NCI-H526 treated with DMSO at 0.1 percent for 48 hours (cell line): ENCODE measurements at regions not wholly inside any gene's neighbourhood (a gene's known extent, or its start where the extent isn't known, plus 50 kb on each side); places are given as distances from the start of the nearest gene placed in this dataset.
A peak's percentile ranks its signal among the peaks of the same experiment; 100 is the strongest.
"Not testable (repeated sequence)": the region's sequence is repeated elsewhere in the genome, so short reads cannot be mapped to it uniquely, and the experiment has no call there.

Source experiments
- DNase-seq: peaks from one replicate; lab custom pipeline; 2025; lab: John Stamatoyannopoulos, UW

GRCh38 chr4:83921124-83921523 lies 385.2 kb downstream of the GPAT3 start:
- no peak for DNase-seq

GRCh38 chr4:83920375-83920774 lies 384.5 kb downstream of the GPAT3 start:
- no peak for DNase-seq

GRCh38 chr4:83917572-83917971 lies 381.7 kb downstream of the GPAT3 start:
- no peak for DNase-seq

DNA sequence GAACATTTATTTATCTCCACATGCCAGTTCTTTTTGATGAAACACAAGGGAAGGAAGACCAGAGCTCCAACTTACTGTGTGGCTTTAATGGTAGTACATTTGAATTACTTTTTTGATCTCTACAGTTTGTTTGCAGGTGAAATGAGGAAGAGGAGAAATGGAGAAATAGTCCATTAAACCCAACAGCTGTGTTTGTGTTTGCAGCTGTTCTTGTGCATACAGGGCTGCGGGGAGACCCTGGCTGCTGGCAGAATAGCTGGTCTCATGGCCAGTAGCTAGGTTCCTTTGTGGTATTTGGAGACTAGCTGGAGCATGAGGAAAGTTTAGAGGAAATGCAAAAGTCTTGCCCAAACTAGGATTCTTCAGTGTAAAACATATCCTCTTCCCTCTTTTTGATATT lies 374.8 kb downstream of the GPAT3 start:
- no peak for DNase-seq

DNA sequence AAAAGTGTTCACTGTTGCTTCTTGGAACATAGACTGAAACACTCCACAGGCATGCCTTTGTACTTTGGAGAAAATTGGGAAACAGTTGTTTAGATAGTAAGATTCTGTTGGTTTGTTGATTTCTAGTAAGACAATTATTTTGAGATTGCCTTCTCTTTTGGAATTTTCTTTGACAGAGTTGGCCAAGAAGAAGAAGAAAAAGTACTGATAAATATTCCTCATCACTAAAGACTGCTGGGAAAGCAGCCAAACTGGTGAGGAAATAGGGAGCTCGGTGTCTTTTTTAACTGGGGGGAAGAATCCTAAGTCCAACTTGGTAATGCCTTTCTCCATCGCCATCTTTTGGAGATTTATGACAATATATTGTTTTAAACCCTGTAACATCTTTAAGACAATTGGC lies 370.7 kb downstream of the GPAT3 start:
- no peak for DNase-seq

- no peak for DNase-seq
These were observed 370.0 kb downstream of the GPAT3 start for GRCh38 chr4:83905952-83906351.

- DNase-seq, result not testable (repeated sequence)
These were observed 367.8 kb downstream of the GPAT3 start for GRCh38 chr4:83903740-83904139.

GRCh38 chr4:83894831-83895230 lies 358.9 kb downstream of the GPAT3 start:
- DNase-seq, result no peak

DNA sequence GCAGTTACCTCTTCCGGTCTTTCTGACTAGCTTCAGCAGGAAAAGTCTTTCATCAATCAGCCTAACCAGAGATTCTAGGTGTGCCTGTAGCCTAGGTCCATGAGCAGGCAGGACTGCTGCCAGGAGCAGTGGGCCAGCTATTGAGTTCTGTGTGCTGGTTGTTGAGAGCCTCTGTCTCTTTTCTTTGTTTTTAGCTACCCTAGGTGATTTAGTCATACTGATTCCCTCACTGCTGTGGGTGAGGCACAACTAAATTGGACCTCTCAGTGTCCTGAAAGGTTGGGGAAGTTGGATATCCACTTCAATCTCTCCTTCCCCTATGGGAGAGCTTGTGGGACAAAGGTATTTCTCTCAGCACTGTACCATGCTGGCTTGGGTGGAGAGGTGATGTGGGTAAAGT lies 354.9 kb downstream of the GPAT3 start:
- DNase-seq, result no peak

GRCh38 chr4:83890231-83890630 lies 354.3 kb downstream of the GPAT3 start:
- DNase-seq, result no peak

GRCh38 chr4:83889802-83890201 lies 353.9 kb downstream of the GPAT3 start:
- DNase-seq, result no peak

GRCh38 chr4:83885256-83886182 lies 349.6 kb downstream of the GPAT3 start:
- no peak for DNase-seq

GRCh38 chr4:83876047-83876446 lies 340.1 kb downstream of the GPAT3 start:
- DNase-seq, result no peak

DNA sequence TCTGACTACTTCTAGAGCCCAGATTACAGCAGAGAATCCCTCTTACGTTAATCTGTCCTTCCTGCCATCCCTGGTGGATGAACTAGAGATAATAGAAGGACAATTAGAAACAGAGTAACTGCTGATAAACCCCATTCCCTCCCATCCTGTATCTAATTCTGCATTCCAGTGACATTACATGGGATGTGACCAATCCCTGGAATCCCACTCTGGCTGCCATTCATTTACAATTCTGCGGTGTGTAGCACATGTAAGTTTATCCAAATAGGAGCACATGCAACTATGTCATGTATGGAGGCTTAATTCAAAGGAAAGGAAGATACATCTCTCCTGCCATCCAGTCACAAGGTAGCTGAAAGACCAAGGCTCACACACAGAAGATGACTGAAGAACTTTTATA lies 339.5 kb downstream of the GPAT3 start:
- no peak for DNase-seq

DNA sequence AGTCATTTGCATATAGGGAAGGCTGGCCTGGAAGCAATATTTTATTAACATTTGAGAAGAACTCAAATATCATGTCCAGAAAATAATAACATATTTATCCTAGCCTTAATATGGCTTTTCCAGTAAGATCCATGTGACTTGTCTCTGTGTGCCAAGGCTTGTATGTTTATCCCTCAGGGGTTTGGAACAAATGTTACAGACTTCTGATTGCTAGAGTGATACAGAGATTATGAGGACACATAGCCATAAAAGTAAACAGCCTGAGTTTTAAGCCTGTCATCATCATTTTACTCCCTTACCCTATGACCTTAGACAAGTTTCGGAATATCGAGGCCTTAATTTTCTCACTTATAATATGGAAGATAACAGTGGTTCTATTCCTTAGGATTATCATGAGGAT lies 338.1 kb downstream of the GPAT3 start:
- DNase-seq, result no peak

DNA sequence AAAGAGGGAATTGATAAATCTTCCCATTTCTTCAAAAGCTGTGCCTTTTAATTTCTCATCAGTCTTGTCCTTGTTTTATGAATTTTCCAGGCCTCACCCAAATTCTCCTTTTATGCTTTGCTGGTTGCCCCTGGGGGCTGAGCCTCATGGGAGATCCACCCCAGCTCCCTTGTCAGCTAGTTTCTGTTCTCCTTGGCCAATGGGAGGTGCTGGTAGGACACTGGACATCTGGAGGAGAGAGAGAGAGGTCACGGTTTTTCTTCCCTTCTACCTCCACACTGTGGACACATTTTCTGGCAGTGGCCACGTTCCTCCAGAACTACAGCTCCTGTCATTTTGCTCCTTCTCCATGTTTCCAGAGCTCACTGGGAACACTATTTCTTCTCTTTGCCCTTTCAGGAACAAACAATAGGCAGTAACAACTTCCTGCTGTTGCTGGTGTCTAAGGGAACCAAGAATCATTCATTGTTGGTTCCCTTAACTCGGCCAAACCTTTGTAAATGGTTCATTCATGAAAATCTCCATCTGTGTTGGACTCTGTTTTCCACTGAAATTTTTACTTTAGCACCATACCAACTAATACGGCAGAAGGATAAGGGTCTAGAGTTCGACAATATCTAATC lies 334.5 kb downstream of the GPAT3 start:
- no peak for DNase-seq

DNA sequence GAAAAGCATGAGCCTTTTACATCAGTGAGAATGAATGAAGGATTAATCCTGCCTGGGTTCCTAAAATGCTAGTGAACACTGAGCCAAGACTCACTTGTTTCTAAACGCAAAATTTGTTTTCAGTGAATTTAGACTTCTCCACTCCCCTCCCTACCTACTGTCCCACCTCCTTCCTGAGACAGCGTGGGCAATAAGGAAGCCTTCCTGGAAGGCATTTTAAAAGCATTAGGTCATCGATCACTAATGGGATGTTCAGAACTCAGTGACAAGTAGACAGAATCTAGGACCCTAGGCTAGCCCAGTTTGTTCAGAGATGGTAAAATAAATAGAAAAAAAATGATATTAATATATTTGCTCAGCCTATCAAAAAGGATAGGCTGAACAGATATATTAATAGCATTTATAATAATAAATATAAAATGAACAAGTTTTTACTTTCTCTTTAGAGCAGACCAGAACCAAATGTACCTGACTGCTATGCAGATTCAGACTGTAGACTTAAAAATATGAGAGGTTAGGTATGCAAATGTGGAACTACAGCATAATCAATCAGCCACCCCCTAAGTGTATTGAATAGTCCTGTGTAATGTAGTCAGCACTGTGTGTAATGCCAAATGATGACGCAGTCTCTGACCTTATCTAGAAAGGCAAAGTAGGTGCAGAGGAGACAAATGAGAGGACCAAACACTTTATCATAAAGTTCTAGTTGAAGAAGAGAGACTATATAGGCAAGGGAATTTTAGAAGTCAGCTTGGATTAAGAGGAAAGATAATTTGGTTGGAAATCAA lies 331.1 kb downstream of the GPAT3 start:
- peak; percentile 1 for DNase-seq

DNA sequence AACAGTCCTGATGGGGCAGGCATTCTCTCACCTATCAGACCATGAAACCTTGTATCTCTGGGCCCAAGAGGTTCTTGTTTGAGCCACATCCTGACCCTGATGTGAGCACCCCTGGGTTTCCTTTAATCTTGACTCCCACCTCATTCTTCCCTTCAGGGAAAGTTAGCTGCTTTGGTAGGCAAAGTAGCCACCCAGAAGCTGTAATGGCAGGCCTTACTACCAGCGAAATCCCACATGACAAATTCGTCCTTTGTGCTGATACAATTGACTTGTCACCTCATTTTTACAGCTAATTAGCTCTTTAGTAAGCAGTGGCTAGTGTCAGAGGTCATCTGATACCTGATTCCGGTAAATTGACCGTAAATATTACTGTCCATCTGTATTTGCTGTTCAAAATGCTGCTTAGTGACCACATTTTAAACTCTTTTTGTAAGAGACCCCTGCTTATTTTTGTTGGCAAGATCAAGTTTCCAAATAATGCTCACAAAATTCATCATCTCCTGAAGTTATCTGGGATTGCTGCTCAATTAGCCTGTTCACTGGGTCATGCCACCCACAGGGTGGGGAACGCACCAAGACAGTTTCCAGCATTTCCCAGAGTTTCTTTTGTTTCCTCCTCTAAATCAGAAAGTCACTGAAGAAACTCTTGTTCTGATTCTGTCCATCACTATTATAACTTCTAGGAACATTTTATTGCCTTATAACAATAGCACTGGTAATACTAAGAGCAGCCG lies 329.7 kb downstream of the GPAT3 start:
- peak; percentile 50 for DNase-seq

- DNase-seq, result no peak
These were observed 328.3 kb downstream of the GPAT3 start for GRCh38 chr4:83864097-83864817.

DNA sequence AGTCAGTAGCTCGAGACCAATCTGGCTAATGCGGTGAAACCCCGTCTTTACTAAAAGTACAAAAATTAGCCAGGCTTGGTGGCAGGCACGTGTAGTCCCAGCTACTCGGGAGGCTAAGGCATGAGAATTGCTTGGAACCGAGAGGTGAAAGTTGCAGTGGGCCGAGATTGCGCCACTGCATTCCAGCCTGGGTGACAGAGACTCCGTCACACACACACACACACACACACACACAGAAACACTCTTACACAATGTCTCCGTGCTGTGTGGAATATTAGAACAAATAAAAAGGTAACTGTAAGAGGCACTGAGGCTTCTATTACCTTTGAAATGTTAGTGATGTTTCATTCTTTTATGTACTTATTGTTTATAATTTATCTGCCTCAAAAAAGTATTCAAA lies 326.6 kb downstream of the GPAT3 start:
- DNase-seq, result no peak

- no peak for DNase-seq
These were observed 324.3 kb downstream of the GPAT3 start for GRCh38 chr4:83860200-83860599.
